ENCODE measurements at regions not wholly inside any gene's neighbourhood (a gene's known extent, or its start where the extent isn't known, plus 50 kb on each side); places are given as distances from the start of the nearest gene placed in this dataset.

- TF ChIP-seq POLR2AphosphoS5 (IDR thresholded peaks at IDR 0.05; ENCODE audit: low read depth, low read length) (no peak), REST (IDR thresholded peaks at IDR 0.05; ENCODE audit: insufficient read depth in 1 of 2, low read depth in 2 of 2, low read length in 2 of 2) (no peak), TAF1 (IDR thresholded peaks at IDR 0.05; ENCODE audit: borderline replicate concordance, insufficient read depth, low read length) (no peak)
Observed at GRCh38 chr4:177185579-177185978, 124.1 kb upstream of the NEIL3 start.

Measured in PFSK-1 (cell line).